KMS-11 (cell line): ENCODE measurements at regions not wholly inside any gene's neighbourhood (a gene's known extent, or its start where the extent isn't known, plus 50 kb on each side); places are given as distances from the start of the nearest gene placed in this dataset.
"Not testable (repeated sequence)": the region's sequence is repeated elsewhere in the genome, so short reads cannot be mapped to it uniquely, and the experiment has no call there.

ENCODE experiments used
- H2AFZ ChIP-seq: fragments of 200-600 bp; sonication (generic); 2 replicates; pipeline ENCODE4 v1.6.1; 2016; ENCODE audit warnings: antibody characterized with exemption, mixed run types, low read depth
- H3K27ac ChIP-seq: fragments of 200-600 bp; sonication (generic); 2 replicates; pipeline ENCODE4 v1.6.1; 2016; ENCODE audit warnings: mild to moderate bottlenecking, mixed run types
- H3K27me3 ChIP-seq: fragments of 200-600 bp; sonication (generic); 2 replicates; pipeline ENCODE4 v1.6.1; 2017; ENCODE audit warnings: mild to moderate bottlenecking, low read depth, mixed run types, moderate library complexity; ENCODE audit not compliant: insufficient read depth
- H3K36me3 ChIP-seq: fragments of 200-600 bp; sonication (generic); 2 replicates; pipeline ENCODE4 v1.6.1; 2017; ENCODE audit warnings: mild to moderate bottlenecking, mixed run types; ENCODE audit not compliant: insufficient read depth
- H3K4me1 ChIP-seq: fragments of 200-600 bp; sonication (generic); 2 replicates; pipeline ENCODE4 v1.6.1; 2016; ENCODE audit warnings: mild to moderate bottlenecking, low read depth, mixed run types; ENCODE audit not compliant: poor library complexity, severe bottlenecking
- H3K4me2 ChIP-seq: fragments of 200-600 bp; sonication (generic); 2 replicates; pipeline ENCODE4 v1.7.0; 2016; ENCODE audit warnings: mild to moderate bottlenecking, mixed run types
- H3K4me3 ChIP-seq: fragments of 200-600 bp; sonication (generic); IDR thresholded peaks from 2 replicates; pipeline ENCODE4 v1.6.1; 2017; ENCODE audit warnings: low read depth, low read length, mixed read lengths; ENCODE audit not compliant: insufficient read depth
- H3K79me2 ChIP-seq: fragments of 200-600 bp; sonication (generic); 2 replicates; pipeline ENCODE4 v1.6.1; 2016; ENCODE audit warnings: low read depth, mixed run types; ENCODE audit not compliant: insufficient read depth
- H3K9ac ChIP-seq: fragments of 200-600 bp; sonication (generic); 2 replicates; pipeline ENCODE4 v1.6.1; 2016; ENCODE audit warnings: mild to moderate bottlenecking, mixed run types
- H4K20me1 ChIP-seq: fragments of 200-600 bp; sonication (generic); 2 replicates; pipeline ENCODE4 v1.6.1; 2016; ENCODE audit warnings: mild to moderate bottlenecking, mixed run types; ENCODE audit not compliant: insufficient read depth
- TF ChIP-seq, protein P1 (sequence below): fragments of 200-600 bp; sonication (generic); conservative IDR thresholded peaks from 2 replicates; pipeline ENCODE4 v1.6.1; 2017; ENCODE audit warnings: low read depth, mild to moderate bottlenecking, antibody characterized with exemption, low read length, moderate library complexity, mixed read lengths

- no peak overlapping the region for H3K4me2 ChIP-seq
- no peaks in the 10 kb centered on the region for H3K4me1 ChIP-seq
- no peaks in the 10 kb centered on the region for H3K79me2 ChIP-seq
- no peaks in the 10 kb centered on the region for H4K20me1 ChIP-seq
- no peak overlapping the region for H3K9ac ChIP-seq
- H2AFZ ChIP-seq, result no peak overlapping the region
- H3K4me3 ChIP-seq, result no peak overlapping the region
- no peaks in the 10 kb centered on the region for H3K27me3 ChIP-seq
- no peak overlapping the region for H3K27ac ChIP-seq
- TF ChIP-seq, protein P1, sequence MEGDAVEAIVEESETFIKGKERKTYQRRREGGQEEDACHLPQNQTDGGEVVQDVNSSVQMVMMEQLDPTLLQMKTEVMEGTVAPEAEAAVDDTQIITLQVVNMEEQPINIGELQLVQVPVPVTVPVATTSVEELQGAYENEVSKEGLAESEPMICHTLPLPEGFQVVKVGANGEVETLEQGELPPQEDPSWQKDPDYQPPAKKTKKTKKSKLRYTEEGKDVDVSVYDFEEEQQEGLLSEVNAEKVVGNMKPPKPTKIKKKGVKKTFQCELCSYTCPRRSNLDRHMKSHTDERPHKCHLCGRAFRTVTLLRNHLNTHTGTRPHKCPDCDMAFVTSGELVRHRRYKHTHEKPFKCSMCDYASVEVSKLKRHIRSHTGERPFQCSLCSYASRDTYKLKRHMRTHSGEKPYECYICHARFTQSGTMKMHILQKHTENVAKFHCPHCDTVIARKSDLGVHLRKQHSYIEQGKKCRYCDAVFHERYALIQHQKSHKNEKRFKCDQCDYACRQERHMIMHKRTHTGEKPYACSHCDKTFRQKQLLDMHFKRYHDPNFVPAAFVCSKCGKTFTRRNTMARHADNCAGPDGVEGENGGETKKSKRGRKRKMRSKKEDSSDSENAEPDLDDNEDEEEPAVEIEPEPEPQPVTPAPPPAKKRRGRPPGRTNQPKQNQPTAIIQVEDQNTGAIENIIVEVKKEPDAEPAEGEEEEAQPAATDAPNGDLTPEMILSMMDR, result no peak
- no peaks in the 10 kb centered on the region for H3K36me3 ChIP-seq
Observed at GRCh38 chr6:84317463-84317862, 90.0 kb upstream of the CEP162 start.

- Histone ChIP-seq H3K4me2 (no peak overlapping the region), H3K27me3 (no peaks in the 10 kb centered on the region)
Observed at GRCh38 chr6:84314377-84314898, 87.0 kb upstream of the CEP162 start.

GRCh38 chr6:84309336-84309735 lies 81.9 kb upstream of the CEP162 start:
- H3K4me3 ChIP-seq, result no peak overlapping the region
- TF ChIP-seq, protein P1, result no peak
- H2AFZ ChIP-seq, result no peak overlapping the region
- H3K79me2 ChIP-seq, result no peaks in the 10 kb centered on the region
- H3K9ac ChIP-seq, result no peak overlapping the region
- H3K36me3 ChIP-seq, result no peaks in the 10 kb centered on the region
- H3K4me2 ChIP-seq, result no peak overlapping the region
- H3K4me1 ChIP-seq, result no peaks in the 10 kb centered on the region
- H3K27ac ChIP-seq, result no peak overlapping the region
- H4K20me1 ChIP-seq, result no peaks in the 10 kb centered on the region
- H3K27me3 ChIP-seq, result no peaks in the 10 kb centered on the region

More at GRCh38 chr6:84314377-84314898, 87.0 kb upstream of the CEP162 start:
- Histone ChIP-seq H3K9ac (no peak overlapping the region), H3K79me2 (no peaks in the 10 kb centered on the region), H3K27ac (no peak overlapping the region), H3K4me3 (no peak overlapping the region), H3K4me1 (no peaks in the 10 kb centered on the region), H3K36me3 (no peaks in the 10 kb centered on the region), H4K20me1 (no peaks in the 10 kb centered on the region), H2AFZ (no peak overlapping the region)
- TF ChIP-seq, protein P1, result no peak

DNA sequence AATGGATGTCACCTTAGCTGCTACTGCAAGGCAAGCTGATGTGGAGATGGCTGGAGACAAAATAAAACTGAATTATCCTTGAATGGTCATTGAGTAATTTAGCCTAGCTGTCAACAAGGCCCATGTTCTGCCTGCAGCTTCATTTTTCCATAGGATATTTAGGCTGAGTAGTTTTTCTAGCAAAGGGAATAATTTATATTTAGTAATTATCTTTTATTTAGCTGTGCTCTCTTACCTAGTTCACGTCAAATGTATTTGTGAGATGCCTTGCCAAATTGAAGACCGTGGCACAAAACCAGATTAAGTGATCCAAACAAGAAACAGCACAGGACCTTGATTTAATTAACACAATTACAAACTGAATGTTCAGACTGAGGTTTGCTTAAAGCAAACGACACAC lies 77.4 kb upstream of the CEP162 start:
- H4K20me1 ChIP-seq, result no peaks in the 10 kb centered on the region
- no peaks in the 10 kb centered on the region for H3K79me2 ChIP-seq
- H3K4me2 ChIP-seq, result no peak overlapping the region
- no peak overlapping the region for H3K27ac ChIP-seq
- TF ChIP-seq, protein P1, result no peak
- no peak overlapping the region for H2AFZ ChIP-seq
- no peak overlapping the region for H3K9ac ChIP-seq
- no peaks in the 10 kb centered on the region for H3K36me3 ChIP-seq
- no peaks in the 10 kb centered on the region for H3K4me1 ChIP-seq
- H3K27me3 ChIP-seq, result no peaks in the 10 kb centered on the region
- H3K4me3 ChIP-seq, result no peak overlapping the region

DNA sequence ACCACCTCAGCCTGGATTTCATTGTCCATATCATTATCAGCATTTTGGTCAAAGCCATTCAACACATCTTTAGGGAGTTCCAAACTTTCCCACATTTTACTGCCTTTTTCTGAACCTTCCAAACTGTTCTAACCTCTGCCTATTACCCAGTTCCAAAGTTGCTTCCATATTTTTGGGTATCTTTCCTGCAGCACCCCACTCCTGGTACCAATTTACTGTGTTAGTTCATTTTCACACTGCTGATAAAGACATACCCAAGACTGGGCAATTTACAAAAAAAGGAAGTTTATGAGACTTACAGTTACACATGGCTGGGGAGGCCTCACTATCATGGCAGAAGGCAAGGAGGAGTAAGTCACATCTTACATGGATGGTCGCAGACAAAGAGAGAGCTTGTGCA lies 63.6 kb upstream of the CEP162 start:
- H2AFZ ChIP-seq, H3K9ac ChIP-seq, H3K79me2 ChIP-seq, H3K4me3 ChIP-seq, H3K4me2 ChIP-seq, H3K4me1 ChIP-seq, H4K20me1 ChIP-seq, H3K27me3 ChIP-seq, H3K27ac ChIP-seq, H3K36me3 ChIP-seq: not testable (repeated sequence)
